IPS DF 4.7 (cell line): ENCODE measurements at regions not wholly inside any gene's neighbourhood (a gene's known extent, or its start where the extent isn't known, plus 50 kb on each side); places are given as distances from the start of the nearest gene placed in this dataset.
A peak's percentile ranks its signal among the peaks of the same experiment; 100 is the strongest.
"Not testable (repeated sequence)": the region's sequence is repeated elsewhere in the genome, so short reads cannot be mapped to it uniquely, and the experiment has no call there.

Source experiments
- DNase-seq: peaks from one replicate; pipeline ENCODE4 v3.0.0-alpha.2; 2013; ENCODE audit warnings: low spot score; ENCODE audit errors: extremely low read depth

DNA sequence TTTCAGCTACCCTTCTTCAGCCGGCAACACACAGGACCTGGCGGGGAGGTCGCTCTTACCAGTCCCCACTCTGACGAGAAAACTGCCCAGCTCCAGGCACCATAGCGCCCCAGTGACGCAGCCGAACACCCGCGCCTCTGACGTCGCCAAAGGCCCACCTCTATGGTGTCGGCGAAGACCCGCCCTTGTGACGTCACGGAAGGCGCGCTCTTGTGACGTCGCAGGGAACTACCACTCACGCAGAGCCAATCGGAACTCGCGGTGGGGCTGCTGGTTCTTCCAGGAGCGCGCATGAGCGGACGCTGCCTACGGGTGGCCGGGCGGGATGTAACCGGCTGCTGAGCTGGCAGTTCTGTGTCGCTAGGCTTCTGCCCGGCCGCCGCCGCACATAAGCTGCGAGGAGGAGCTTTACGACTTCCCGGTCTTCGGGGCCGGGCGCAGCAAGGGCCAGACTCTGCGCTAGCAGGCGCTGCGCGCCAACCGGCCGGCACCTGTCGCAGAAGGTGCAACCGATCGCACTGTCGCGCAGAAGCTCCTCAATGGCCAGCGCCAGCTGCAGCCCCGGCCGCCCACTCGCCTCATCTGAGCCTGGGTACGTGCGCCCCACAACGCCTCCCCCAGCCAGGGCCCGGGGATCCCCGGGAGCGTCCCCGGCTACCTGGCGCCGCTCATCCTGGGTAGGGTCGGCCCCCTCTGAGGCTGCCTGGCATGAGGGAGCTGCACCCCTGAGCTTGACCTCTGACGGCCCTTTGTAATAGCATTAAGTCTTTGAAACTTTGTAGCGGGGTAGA is 121.3 kb upstream of the FBXO28 start:
- DNase-seq, result peak; percentile 80

DNA sequence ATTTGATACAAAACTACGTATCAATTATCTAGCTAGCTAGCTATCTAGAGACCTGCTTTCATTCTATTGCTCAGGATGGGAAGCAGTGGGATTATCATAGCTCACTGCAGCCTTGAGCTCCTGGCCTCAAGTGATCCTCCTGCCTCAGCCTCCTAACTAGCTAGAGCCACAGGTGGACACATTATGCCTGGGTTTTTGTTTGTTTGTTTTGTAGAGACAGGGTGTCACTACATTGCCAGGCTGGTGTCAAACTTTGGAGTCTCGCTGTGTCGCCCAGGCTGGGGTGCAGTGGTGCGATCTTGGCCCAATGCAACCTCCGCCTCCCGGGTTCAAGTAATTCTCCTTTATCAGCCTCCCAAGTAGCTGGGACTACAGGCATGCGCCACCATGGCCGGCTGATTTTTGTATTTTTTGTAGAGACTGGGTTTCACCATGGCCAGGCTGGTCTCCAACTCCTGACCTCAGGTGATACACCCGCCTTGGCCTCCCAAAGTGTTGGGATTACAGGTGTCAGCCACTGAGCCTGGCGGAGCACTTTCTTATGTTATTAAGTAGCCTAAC is 122.5 kb upstream of the FBXO28 start:
- not testable (repeated sequence) for DNase-seq

GRCh38 chr1:223961985-223962384 is 116.2 kb upstream of the TP53BP2 start:
- not testable (repeated sequence) for DNase-seq

GRCh38 chr1:223952801-223953200 is 107.1 kb upstream of the TP53BP2 start:
- DNase-seq, result not testable (repeated sequence)

GRCh38 chr1:223951551-223951950 is 105.8 kb upstream of the TP53BP2 start:
- DNase-seq, result not testable (repeated sequence)

GRCh38 chr1:223949944-223950343 is 104.2 kb upstream of the TP53BP2 start:
- not testable (repeated sequence) for DNase-seq

- DNase-seq, result not testable (repeated sequence)
Observed at GRCh38 chr1:223948041-223948440, 102.3 kb upstream of the TP53BP2 start.

DNA sequence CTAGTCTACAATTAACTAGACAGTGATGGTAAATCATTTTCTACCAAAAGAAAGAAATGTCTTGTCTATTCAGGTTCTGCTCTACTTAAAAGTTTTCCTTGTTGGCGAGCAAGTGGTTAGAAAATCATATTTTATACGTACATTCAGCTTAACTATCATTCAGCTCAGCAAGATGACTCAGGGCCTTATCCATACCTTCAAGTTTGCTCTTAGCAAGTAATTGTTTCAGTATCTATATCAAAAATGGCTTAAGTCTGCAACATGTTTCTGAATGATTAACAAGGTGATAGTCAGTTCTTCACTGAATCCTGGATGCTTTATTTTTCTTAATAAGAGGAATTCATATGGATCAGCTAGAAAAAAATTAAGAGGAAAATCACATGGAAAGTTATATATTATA is 90.8 kb upstream of the TP53BP2 start:
- DNase-seq, result not testable (repeated sequence)

DNA sequence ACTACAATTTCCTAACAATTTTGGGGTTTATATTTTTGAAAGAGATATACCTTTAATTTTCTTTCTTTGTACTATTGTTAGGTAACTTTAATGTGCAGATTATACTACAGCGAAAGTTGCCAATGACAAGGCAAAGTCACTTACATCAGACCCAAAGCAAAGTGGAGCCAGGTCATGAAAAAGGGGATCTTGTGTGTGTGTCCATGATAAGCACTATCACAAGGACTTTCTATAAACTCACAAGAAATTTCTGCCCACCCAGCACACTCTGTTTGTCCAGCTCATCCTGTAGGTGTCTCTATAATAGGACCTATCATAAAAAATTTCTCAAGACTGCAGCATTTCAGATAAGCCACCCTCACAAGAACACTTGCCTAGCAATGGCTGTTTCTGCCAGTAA is 85.7 kb upstream of the TP53BP2 start:
- DNase-seq, result not testable (repeated sequence)

DNA sequence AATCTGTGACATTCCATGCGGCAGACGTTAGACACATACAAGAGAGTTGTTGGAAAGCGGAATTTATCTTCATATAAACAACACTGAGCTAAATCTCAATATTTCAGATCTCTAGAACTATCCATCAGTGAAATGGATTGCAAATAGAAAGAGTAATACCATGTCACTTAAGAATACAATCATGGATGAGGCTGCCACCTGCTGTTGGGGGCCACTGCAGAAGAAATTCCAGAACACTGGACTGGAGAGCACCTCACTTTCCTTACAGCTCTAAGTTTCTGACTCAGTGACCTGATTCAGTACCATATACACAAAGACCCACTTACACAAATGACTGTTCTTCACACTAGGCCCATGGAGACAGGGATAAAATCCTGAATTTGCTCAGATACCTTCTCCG is 75.1 kb upstream of the TP53BP2 start:
- DNase-seq, result not testable (repeated sequence)

GRCh38 chr1:223915476-223915875 is 69.7 kb upstream of the TP53BP2 start:
- not testable (repeated sequence) for DNase-seq

- not testable (repeated sequence) for DNase-seq
Observed at GRCh38 chr1:223913715-223914114, 68.0 kb upstream of the TP53BP2 start.

GRCh38 chr1:223907943-223908587 is 62.3 kb upstream of the TP53BP2 start:
- not testable (repeated sequence) for DNase-seq

- not testable (repeated sequence) for DNase-seq
Observed at GRCh38 chr1:223903221-223903620, 57.5 kb upstream of the TP53BP2 start.

- DNase-seq, result not testable (repeated sequence)
Observed at GRCh38 chr1:223899775-223900174, 54.0 kb upstream of the TP53BP2 start.

DNA sequence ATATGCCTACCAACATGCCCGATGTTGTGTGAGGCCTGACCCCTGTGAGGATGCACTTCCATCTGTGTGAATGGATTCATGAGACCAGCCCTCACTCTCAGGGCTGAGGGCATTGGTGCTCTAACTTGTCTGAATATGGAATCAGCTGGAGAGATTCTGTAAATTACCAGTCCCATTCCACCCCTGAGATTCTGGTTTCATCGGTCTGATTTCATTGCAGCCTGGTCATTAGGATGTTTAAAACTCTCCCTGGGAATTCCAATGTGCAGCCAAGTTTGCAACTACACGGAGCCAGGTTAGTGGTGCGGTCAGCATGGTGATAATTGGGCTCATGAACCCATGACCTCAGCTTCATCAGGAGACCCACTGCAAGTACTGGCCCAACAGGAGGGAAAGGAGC is 51.4 kb upstream of the TP53BP2 start:
- DNase-seq, result not testable (repeated sequence)

- DNase-seq, result not testable (repeated sequence)
Observed at GRCh38 chr1:223895950-223896349, 50.2 kb upstream of the TP53BP2 start.
